Keratinocyte (primary cell): ENCODE measurements at regions not wholly inside any gene's neighbourhood (a gene's known extent, or its start where the extent isn't known, plus 50 kb on each side); places are given as distances from the start of the nearest gene placed in this dataset.

ENCODE experiments used
- DNase-seq: peaks from one replicate; pipeline ENCODE4 v3.0.0-alpha.2; 2011; ENCODE audit warnings: low read depth, missing footprints, low spot score
- FAIRE-seq: peaks from 2 replicates; lab custom pipeline; 2011; peaks lifted over from hg19 to GRCh38; lab: Jason Lieb, UNC
- H2AFZ ChIP-seq: 2 replicates; pipeline ENCODE4 v1.6.0; 2012; ENCODE audit warnings: low read length, control low read depth, inconsistent platforms; ENCODE audit not compliant: control insufficient read depth
- H3K27ac ChIP-seq: 2 replicates; pipeline ENCODE4 v1.5.1; 2011; ENCODE audit warnings: low read length; ENCODE audit not compliant: control insufficient read depth, insufficient read depth
- H3K27me3 ChIP-seq: 3 replicates; pipeline ENCODE4 v1.6.0; 2011; ENCODE audit warnings: low read length; ENCODE audit not compliant: control insufficient read depth, insufficient read depth; ENCODE audit errors: extremely low read depth
- H3K36me3 ChIP-seq, 2 experiments: 2 replicates in 1 of 2; 3 replicates in 1 of 2; pipeline ENCODE4 v1.5.1; 2011; ENCODE audit warnings: low read length in 2 of 2, mild to moderate bottlenecking in 1 of 2; ENCODE audit not compliant: control insufficient read depth in 2 of 2, insufficient read depth in 2 of 2; ENCODE audit errors: extremely low read depth in 1 of 2
- H3K4me1 ChIP-seq: 3 replicates; pipeline ENCODE4 v1.5.1; 2011; ENCODE audit warnings: low read length; ENCODE audit not compliant: control insufficient read depth, insufficient read depth; ENCODE audit errors: extremely low read depth
- H3K4me2 ChIP-seq: 3 replicates; pipeline ENCODE4 v1.6.0; 2011; ENCODE audit warnings: low read depth, low read length; ENCODE audit not compliant: control insufficient read depth, insufficient read depth; ENCODE audit errors: extremely low read depth
- H3K4me3 ChIP-seq, 3 experiments: fragments of 200-600 bp in 1 of 3; sonication (generic) in 1 of 3; 2 replicates in 2 of 3; 3 replicates in 1 of 3; pipeline ENCODE4 v1.5.1; 2011 to 2016; ENCODE audit warnings: low read length in 3 of 3, mild to moderate bottlenecking in 3 of 3, control low read depth in 2 of 3, inconsistent platforms in 1 of 3, low read depth in 1 of 3, mixed read lengths in 1 of 3, mixed run types in 1 of 3, moderate library complexity in 1 of 3; ENCODE audit not compliant: control insufficient read depth in 2 of 3, insufficient read depth in 2 of 3; ENCODE audit errors: extremely low read depth in 1 of 3
- H3K79me2 ChIP-seq: 2 replicates; pipeline ENCODE4 v1.6.0; 2012; ENCODE audit warnings: low read length; ENCODE audit not compliant: control insufficient read depth, insufficient read depth
- H3K9ac ChIP-seq: 3 replicates; pipeline ENCODE4 v1.6.0; 2011; ENCODE audit warnings: low read length; ENCODE audit not compliant: control insufficient read depth, insufficient read depth; ENCODE audit errors: extremely low read depth
- H3K9me1 ChIP-seq: 3 replicates; pipeline ENCODE4 v1.6.0; 2011; ENCODE audit warnings: low read length; ENCODE audit not compliant: control insufficient read depth, insufficient read depth; ENCODE audit errors: extremely low read depth
- H3K9me3 ChIP-seq: 2 replicates; pipeline ENCODE4 v1.5.1; 2012; ENCODE audit warnings: low read depth, low read length; ENCODE audit not compliant: control insufficient read depth
- H4K20me1 ChIP-seq: 3 replicates; pipeline ENCODE4 v1.6.0; 2011; ENCODE audit warnings: low read length; ENCODE audit not compliant: control insufficient read depth, insufficient read depth; ENCODE audit errors: extremely low read depth
- EZH2 ChIP-seq: IDR thresholded peaks from one replicate; pipeline ENCODE4 v1.6.1; 2012; ENCODE audit warnings: inconsistent platforms, mild to moderate bottlenecking, low read length, moderate library complexity
- dilution Hi-C: fragments of 300-500 bp; cut with MboI; formaldehyde crosslinking; loops from one replicate; pipeline ENCODE4 v1.7.0; 2020; ENCODE audit warnings: low sequenced_read_pairs; ENCODE audit not compliant: extremely low pct_ligation_motif_present
- TF ChIP-seq, protein P1 (sequence below), 3 experiments: IDR thresholded peaks in 1 of 3; conservative IDR thresholded peaks in 1 of 3; optimal IDR thresholded peaks in 1 of 3; 2 replicates in 2 of 3; 3 replicates in 1 of 3; pipeline versions ENCODE3 to v1.5.1; 2011; ENCODE audit warnings: low read length in 3 of 3, mild to moderate bottlenecking in 3 of 3, moderate library complexity in 2 of 3, control low read depth in 1 of 3, inconsistent platforms in 1 of 3; ENCODE audit not compliant: insufficient read depth in 2 of 3; ENCODE audit errors: extremely low read depth in 1 of 3

DNA sequence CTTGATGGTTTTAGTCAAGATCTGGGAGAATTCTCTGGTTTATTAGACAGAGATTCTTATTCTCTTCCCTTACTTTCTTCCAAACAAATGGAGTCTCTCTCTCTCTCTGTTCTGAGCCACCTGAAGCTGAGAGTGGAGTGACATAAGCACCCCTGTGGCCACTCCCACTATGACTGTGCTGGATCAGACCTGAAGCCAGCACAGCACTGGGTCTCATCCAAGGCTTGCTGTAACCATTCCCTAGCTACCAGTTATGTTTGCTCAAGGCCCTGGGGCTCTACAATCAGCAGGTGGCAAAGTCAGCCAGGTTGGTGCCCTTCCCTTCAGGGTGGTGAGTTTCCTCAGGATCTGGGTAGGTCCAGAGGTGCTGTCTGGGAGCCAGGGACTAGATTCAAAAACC, 568.5 kb downstream of the AACS start:
- Histone ChIP-seq H3K27me3 (no peaks in the 10 kb centered on the region), H3K4me3 (no peak overlapping the region), H3K27ac (no peak overlapping the region), H3K4me2 (no peak overlapping the region), H3K79me2 (no peaks in the 10 kb centered on the region), H3K9me1 (no peaks in the 10 kb centered on the region), H3K9ac (no peak overlapping the region), H3K36me3 (no peaks in the 10 kb centered on the region), H2AFZ (no peak overlapping the region), H4K20me1 (no peaks in the 10 kb centered on the region), H3K4me1 (no peaks in the 10 kb centered on the region), H3K9me3 (no peaks in the 10 kb centered on the region)
- FAIRE-seq (no peak), DNase-seq (no peak)
- TF ChIP-seq, protein P1, sequence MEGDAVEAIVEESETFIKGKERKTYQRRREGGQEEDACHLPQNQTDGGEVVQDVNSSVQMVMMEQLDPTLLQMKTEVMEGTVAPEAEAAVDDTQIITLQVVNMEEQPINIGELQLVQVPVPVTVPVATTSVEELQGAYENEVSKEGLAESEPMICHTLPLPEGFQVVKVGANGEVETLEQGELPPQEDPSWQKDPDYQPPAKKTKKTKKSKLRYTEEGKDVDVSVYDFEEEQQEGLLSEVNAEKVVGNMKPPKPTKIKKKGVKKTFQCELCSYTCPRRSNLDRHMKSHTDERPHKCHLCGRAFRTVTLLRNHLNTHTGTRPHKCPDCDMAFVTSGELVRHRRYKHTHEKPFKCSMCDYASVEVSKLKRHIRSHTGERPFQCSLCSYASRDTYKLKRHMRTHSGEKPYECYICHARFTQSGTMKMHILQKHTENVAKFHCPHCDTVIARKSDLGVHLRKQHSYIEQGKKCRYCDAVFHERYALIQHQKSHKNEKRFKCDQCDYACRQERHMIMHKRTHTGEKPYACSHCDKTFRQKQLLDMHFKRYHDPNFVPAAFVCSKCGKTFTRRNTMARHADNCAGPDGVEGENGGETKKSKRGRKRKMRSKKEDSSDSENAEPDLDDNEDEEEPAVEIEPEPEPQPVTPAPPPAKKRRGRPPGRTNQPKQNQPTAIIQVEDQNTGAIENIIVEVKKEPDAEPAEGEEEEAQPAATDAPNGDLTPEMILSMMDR (optimal IDR thresholded peaks at IDR 0.05 in 1 of 3, IDR thresholded peaks at IDR 0.05 in 1 of 3, conservative IDR thresholded peaks at IDR 0.05 in 1 of 3; ENCODE audit: extremely low read depth in 1 of 3, insufficient read depth in 2 of 3, low read length in 3 of 3): no peak
- no peak for TF ChIP-seq EZH2
- dilution Hi-C loops: no loop called here

DNA sequence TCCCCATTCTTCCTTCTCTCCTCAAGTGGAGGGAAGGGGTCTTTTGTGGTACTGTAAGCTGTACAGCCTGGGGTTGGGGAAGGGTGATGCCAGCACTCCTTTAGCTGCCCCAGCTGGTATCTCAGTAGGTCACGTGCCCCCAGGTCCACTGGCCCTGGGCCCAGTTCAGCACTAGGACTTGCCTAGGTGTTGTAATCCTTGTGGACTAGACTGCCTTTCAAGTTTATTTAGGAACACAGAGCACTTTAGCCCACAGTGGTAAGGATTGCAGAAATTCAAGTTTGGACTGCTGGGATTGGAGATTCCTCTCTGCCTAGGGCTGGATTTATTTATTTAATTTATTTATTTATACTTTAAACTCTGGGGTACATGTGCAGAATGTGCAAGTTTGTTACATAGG, 569.6 kb downstream of the AACS start:
- Histone ChIP-seq H4K20me1 (no peaks in the 10 kb centered on the region), H3K4me3 (no peak overlapping the region), H3K4me1 (no peaks in the 10 kb centered on the region), H2AFZ (no peak overlapping the region), H3K27me3 (no peaks in the 10 kb centered on the region), H3K9me1 (no peaks in the 10 kb centered on the region), H3K36me3 (no peaks in the 10 kb centered on the region), H3K9me3 (no peaks in the 10 kb centered on the region), H3K4me2 (no peak overlapping the region), H3K79me2 (no peaks in the 10 kb centered on the region), H3K27ac (no peak overlapping the region), H3K9ac (no peak overlapping the region)
- FAIRE-seq (no peak), DNase-seq (no peak)
- TF ChIP-seq EZH2: no peak
- TF ChIP-seq, protein P1 (optimal IDR thresholded peaks at IDR 0.05 in 1 of 3, IDR thresholded peaks at IDR 0.05 in 1 of 3, conservative IDR thresholded peaks at IDR 0.05 in 1 of 3; ENCODE audit: extremely low read depth in 1 of 3, insufficient read depth in 2 of 3, low read length in 3 of 3): no peak
- dilution Hi-C loops: no loop called here
